MM.1S (cell line): ENCODE measurements at regions not wholly inside any gene's neighbourhood (a gene's known extent, or its start where the extent isn't known, plus 50 kb on each side); places are given as distances from the start of the nearest gene placed in this dataset.

Source experiments
- CTCF ChIP-seq: fragments of 300-600 bp; sonication (generic); IDR thresholded peaks from 2 replicates; pipeline ENCODE4 v1.5.1; 2016; ENCODE audit warnings: antibody characterized with exemption, low read length, mixed read lengths
- EZH2 ChIP-seq: fragments of 300-600 bp; sonication (generic); optimal IDR thresholded peaks from 2 replicates; pipeline ENCODE3; 2017; ENCODE audit warnings: low read depth, mild to moderate bottlenecking, antibody characterized with exemption, low read length, mixed read lengths

DNA sequence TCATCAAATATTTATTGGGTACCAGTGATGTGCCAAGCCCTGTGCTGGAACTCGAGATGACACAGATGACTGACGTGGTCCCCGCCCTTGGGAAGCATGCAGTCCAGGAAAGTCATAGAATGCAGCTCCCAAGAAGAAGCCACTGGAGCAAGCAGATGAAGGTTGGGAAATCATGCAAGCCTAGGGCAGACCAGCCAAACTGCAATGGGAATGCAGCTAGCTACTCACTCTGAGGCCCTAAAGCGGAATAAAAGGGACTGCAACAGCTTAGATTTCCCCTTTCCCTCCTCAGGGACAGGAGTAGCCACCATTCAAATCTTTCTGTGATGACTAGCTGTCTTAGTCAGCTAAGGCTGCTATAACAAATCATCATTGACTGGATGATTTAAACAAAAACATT is 152.2 kb downstream of the MAFB start:
- TF ChIP-seq CTCF: no peak
- TF ChIP-seq EZH2: no peak
